ENCODE measurements at regions not wholly inside any gene's neighbourhood (a gene's known extent, or its start where the extent isn't known, plus 50 kb on each side); places are given as distances from the start of the nearest gene placed in this dataset.

DNA sequence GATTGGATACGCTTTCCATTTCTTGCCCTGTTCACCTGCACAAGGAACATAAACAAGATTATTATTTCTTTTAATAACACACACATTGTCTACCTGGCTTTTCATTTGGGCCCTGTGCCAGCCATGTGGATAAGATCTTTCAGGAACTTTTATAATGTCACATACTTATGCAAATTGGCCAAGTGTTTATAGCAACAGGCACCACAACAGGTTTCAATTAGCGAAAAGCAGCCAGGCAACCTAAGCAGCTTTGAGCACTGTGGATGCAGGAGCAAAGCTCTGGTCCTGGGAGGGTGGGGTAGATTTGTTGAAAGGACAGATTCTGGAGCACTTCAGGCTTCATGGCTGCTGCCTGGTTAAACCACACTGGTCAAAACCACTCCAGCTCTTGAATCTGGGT is 217.4 kb downstream of the BARX2 start:
- ChIA-PET POLR2A (no interaction called here), CTCF (no interaction called here)
- TF ChIP-seq, protein P1, sequence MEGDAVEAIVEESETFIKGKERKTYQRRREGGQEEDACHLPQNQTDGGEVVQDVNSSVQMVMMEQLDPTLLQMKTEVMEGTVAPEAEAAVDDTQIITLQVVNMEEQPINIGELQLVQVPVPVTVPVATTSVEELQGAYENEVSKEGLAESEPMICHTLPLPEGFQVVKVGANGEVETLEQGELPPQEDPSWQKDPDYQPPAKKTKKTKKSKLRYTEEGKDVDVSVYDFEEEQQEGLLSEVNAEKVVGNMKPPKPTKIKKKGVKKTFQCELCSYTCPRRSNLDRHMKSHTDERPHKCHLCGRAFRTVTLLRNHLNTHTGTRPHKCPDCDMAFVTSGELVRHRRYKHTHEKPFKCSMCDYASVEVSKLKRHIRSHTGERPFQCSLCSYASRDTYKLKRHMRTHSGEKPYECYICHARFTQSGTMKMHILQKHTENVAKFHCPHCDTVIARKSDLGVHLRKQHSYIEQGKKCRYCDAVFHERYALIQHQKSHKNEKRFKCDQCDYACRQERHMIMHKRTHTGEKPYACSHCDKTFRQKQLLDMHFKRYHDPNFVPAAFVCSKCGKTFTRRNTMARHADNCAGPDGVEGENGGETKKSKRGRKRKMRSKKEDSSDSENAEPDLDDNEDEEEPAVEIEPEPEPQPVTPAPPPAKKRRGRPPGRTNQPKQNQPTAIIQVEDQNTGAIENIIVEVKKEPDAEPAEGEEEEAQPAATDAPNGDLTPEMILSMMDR (IDR thresholded peaks at IDR 0.05; ENCODE audit: insufficient read depth, low read length, missing control alignments): no peak
- DNase-seq (ENCODE audit: low read depth, low spot score): no peak
- no peak overlapping the region for H3K4me3 ChIP-seq (ENCODE audit: low read depth, low read length)

DNA sequence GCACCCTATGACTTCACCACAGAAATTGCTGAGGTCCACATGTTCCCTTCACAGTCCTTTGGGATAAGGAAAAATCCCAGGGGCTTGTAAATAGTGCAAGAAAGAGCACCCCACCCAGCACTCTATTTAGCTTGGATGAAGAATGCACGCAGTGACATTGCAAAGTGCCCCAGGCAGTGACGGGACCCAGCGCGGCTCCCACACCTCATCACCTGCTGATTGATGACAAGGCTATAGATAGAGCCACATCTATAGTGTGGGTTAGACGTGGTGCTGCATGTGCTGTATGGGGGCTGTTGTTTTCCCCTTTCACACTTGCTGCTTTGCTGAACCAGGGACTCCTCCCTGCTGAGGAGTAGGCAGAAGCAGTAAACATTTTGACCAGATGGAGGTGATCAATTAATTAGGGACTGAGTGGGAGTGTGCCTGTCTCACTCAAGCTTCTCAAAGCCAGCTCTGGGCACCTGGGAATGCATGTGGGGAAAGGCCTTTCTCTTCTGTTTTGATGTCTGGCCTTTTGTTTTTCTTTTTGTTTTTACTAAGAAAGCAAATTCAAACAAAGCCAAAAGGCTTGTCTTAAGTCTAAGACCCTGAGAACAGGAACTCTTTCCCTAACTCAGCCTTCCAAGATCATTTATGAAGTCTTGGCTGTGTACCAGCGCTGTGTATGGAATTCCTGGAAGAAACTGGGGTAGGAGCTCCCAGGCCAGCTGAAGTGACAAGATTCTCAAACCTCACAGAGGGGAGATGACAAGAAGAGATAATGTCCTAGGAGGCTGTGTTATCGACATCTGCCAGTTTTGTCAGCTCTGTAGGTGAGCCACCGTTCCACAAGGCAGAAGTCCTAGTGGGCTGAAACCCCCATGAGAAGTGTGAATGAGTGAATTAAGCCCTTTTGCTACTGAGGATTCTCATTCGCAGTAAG is 219.7 kb downstream of the BARX2 start:
- POLR2A ChIA-PET: no interaction called here
- DNase-seq (ENCODE audit: low read depth, low spot score): no peak
- no peak overlapping the region for H3K4me3 ChIP-seq (ENCODE audit: low read depth, low read length)
- CTCF ChIA-PET: no interaction called here
- TF ChIP-seq, protein P1 (IDR thresholded peaks at IDR 0.05; ENCODE audit: insufficient read depth, low read length, missing control alignments): no peak

DNA sequence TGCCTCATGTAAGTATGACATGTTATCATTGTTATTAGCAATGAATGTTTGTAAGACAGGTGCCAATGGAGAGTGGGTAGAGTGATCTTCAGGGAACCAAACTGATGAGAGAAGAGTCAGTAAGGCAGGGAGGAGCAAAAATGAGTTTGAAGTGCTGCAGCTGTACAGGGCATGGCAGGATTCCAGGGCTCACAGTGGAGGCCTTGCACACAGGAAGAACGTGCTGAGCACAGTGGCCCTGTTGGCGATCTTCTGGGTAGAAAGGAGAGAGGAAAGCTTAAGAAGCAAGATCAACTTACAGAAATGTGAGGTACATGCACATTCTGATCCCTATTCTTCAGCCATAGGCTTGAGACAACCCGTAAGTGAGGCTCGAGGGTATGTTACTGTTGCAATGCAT is 219.3 kb upstream of the TMEM45B start:
- ChIA-PET CTCF (no interaction called here), POLR2A (no interaction called here)
- H3K4me3 ChIP-seq (ENCODE audit: low read depth, low read length): no peak overlapping the region
- TF ChIP-seq, protein P1 (IDR thresholded peaks at IDR 0.05; ENCODE audit: insufficient read depth, low read length, missing control alignments): no peak
- no peak for DNase-seq (ENCODE audit: low read depth, low spot score)

DNA sequence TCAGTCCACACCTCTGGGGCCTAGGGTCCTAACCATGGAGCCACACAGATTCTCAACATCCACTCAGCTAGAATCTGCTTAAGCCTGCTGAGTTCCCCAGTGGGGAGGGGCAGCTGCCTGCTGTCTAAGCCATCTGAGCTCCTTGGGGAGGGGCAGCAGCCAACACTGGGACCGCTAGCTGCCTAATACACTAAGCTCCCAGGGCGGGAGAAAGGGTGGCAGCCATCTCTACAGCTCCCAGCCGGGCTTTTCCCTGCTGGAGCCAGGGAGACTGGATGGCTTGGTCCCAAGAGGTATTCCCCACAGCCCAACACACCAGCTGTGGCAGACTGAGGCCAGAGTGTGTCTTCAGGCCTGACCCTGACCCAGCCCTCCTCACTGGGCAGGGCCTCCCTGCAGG is 217.3 kb upstream of the TMEM45B start:
- CTCF ChIA-PET: no interaction called here
- TF ChIP-seq, protein P1 (IDR thresholded peaks at IDR 0.05; ENCODE audit: insufficient read depth, low read length, missing control alignments): no peak

DNA sequence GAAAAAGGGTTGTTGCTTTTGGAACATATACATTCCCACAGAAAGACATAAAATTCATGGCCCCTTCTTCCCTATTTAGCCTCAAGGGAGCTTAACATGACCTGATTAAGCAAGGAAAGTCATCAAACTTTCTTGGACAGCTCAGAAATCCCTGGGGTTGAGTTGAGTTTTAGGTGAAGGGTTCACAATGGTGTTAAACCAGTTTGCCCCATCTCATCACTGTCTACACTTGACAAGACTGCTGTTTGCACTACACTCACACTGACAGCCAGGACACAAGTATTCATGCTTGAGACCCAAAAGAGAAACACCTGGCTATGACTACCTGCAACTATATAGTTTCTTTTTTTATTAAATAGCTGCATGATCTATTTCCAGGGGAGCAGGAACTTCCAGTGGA is 209.8 kb upstream of the TMEM45B start:
- no peak overlapping the region for H3K4me3 ChIP-seq (ENCODE audit: low read depth, low read length)
- ChIA-PET POLR2A (no interaction called here), CTCF (no interaction called here)
- TF ChIP-seq, protein P1 (IDR thresholded peaks at IDR 0.05; ENCODE audit: insufficient read depth, low read length, missing control alignments): no peak
- DNase-seq (ENCODE audit: low read depth, low spot score): no peak

More for the DNA sequence above, 217.3 kb upstream of the TMEM45B start:
- POLR2A ChIA-PET: no interaction called here
- DNase-seq (ENCODE audit: low read depth, low spot score): no peak
- H3K4me3 ChIP-seq (ENCODE audit: low read depth, low read length): no peak overlapping the region

DNA sequence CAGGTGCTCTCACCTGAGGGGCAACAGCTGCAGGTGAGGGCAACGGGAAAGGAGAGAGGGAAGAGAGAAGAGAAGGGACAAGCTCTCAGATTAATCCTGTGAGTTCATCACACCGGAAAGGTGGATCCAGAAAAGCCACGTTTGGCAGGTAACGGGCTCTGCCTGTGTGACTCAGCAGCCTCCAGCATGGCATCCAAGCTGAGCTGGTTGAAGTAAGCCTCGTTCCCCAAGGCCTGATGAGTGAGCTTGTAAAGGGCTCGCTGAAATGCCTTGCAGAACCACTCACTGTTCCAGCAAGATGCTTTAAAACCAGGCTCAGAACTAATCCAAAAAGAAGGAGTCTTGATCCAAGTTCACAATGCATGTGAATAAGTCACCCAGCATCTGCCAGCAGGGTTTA is 206.9 kb upstream of the TMEM45B start:
- ChIA-PET CTCF (no interaction called here), POLR2A (no interaction called here)
- DNase-seq (ENCODE audit: low read depth, low spot score): no peak
- TF ChIP-seq, protein P1 (IDR thresholded peaks at IDR 0.05; ENCODE audit: insufficient read depth, low read length, missing control alignments): no peak
- no peak overlapping the region for H3K4me3 ChIP-seq (ENCODE audit: low read depth, low read length)
